Esophagus squamous epithelium (tissue), 5 donors: ENCODE measurements at regions not wholly inside any gene's neighbourhood (a gene's known extent, or its start where the extent isn't known, plus 50 kb on each side); places are given as distances from the start of the nearest gene placed in this dataset.
"Not testable (repeated sequence)": the region's sequence is repeated elsewhere in the genome, so short reads cannot be mapped to it uniquely, and the experiment has no call there.

Experiments used
- DNase-seq: peaks from one replicate; lab custom pipeline; 2025; lab: John Stamatoyannopoulos, UW
- H3K27ac ChIP-seq, 4 donors: fragments of 200-600 bp; sonication (generic); one replicate each; pipeline ENCODE4 v1.5.1; 2016 to 2019; ENCODE audit warnings: mild to moderate bottlenecking in 1 of 4
- H3K27me3 ChIP-seq, 4 donors: fragments of 200-600 bp; sonication (generic); 1 replicate in 3 of 4; 2 replicates in 1 of 4; pipeline versions ENCODE4 v1.5.1 to v1.6.0; 2017 to 2021; ENCODE audit warnings: antibody characterized with exemption in 1 of 4
- H3K36me3 ChIP-seq, 3 donors: fragments of 200-600 bp; sonication (generic); one replicate each; pipeline ENCODE4 v1.5.1; 2016 to 2019
- H3K4me1 ChIP-seq, 3 donors: fragments of 200-600 bp; sonication (generic); one replicate each; pipeline ENCODE4 v1.5.1; 2017 to 2019
- H3K4me3 ChIP-seq, 4 donors: fragments of 200-600 bp; sonication (generic); 1 replicate in 3 of 4; 2 replicates in 1 of 4; pipeline ENCODE4 v1.5.1; 2016 to 2019; ENCODE audit warnings: mild to moderate bottlenecking in 2 of 4, moderate library complexity in 1 of 4
- H3K9me3 ChIP-seq, 3 donors: fragments of 200-600 bp; sonication (generic); one replicate each; pipeline ENCODE4 v1.5.1; 2016 to 2019
- POLR2A ChIP-seq, 4 donors: fragments of 450-650 bp; IDR thresholded peaks; one replicate each; pipeline ENCODE4 v1.6.1; 2017; ENCODE audit warnings: antibody characterized with exemption in 4 of 4, mild to moderate bottlenecking in 4 of 4, moderate library complexity in 3 of 4
- WGBS, 2 donors: methylation state at CpG; one replicate each; pipeline ENCODE4 v1.1.5; 2018; 5-methylcytosine and 5-hydroxymethylcytosine counted together
- intact Hi-C: fragments of 100-400 bp; cut with DNase I; formaldehyde crosslinking; loops from one replicate; pipeline ENCODE4 v1.15.0; 2022
- TF ChIP-seq, protein P1 (sequence below), 6 experiments: fragments of 450-650 bp in 4 of 6; fragments of 200-600 bp in 2 of 6; sonication (generic) in 2 of 6; IDR thresholded peaks; one replicate each; pipeline ENCODE4 v1.5.1; 2016 to 2019; ENCODE audit warnings: antibody characterized with exemption in 6 of 6, mild to moderate bottlenecking in 4 of 6, moderate library complexity in 4 of 6
- donor health status: DM: yes; HTN: yes; CAD: no.

- Histone ChIP-seq H3K4me3 (no peak overlapping the region), H3K27ac (no peak overlapping the region), H3K36me3 (no peaks in the 10 kb centered on the region), H3K9me3 (no peaks in the 10 kb centered on the region), H3K4me1 (no peaks in the 10 kb centered on the region), H3K27me3 (no peaks in the 10 kb centered on the region)
- no peak for DNase-seq
- no peak for TF ChIP-seq POLR2A (IDR thresholded peaks at IDR 0.05)
- TF ChIP-seq, protein P1, sequence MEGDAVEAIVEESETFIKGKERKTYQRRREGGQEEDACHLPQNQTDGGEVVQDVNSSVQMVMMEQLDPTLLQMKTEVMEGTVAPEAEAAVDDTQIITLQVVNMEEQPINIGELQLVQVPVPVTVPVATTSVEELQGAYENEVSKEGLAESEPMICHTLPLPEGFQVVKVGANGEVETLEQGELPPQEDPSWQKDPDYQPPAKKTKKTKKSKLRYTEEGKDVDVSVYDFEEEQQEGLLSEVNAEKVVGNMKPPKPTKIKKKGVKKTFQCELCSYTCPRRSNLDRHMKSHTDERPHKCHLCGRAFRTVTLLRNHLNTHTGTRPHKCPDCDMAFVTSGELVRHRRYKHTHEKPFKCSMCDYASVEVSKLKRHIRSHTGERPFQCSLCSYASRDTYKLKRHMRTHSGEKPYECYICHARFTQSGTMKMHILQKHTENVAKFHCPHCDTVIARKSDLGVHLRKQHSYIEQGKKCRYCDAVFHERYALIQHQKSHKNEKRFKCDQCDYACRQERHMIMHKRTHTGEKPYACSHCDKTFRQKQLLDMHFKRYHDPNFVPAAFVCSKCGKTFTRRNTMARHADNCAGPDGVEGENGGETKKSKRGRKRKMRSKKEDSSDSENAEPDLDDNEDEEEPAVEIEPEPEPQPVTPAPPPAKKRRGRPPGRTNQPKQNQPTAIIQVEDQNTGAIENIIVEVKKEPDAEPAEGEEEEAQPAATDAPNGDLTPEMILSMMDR (IDR thresholded peaks at IDR 0.05), result no peak
- intact Hi-C loops, result no loop called here
- 52 to 54% methylated on average over 4 of the region's 4 CpGs for WGBS, 2 donors
Observed at GRCh38 chr12:97886511-97887176, 424.0 kb downstream of the RMST start.

- intact Hi-C loops, H3K27ac ChIP-seq, H3K4me1 ChIP-seq, H3K9me3 ChIP-seq, H3K4me3 ChIP-seq, DNase-seq, H3K27me3 ChIP-seq, H3K36me3 ChIP-seq: not testable (repeated sequence)
- WGBS, 2 donors, result 40 to 77% methylated on average over 1 to 3 of the region's 6 CpGs
Observed at GRCh38 chr12:97897881-97898280, 435.3 kb downstream of the RMST start.

GRCh38 chr12:97899529-97899928, 436.9 kb downstream of the RMST start:
- no peaks in the 10 kb centered on the region for H3K36me3 ChIP-seq
- DNase-seq, result no peak

GRCh38 chr12:97899956-97900355, 437.4 kb downstream of the RMST start:
- TF ChIP-seq POLR2A (IDR thresholded peaks at IDR 0.05), result no peak
- H3K27me3 ChIP-seq, result no peaks in the 10 kb centered on the region
- no peak for DNase-seq
- 32 to 38% methylated on average over 1 of the region's 1 CpG for WGBS, 2 donors
- H3K4me1 ChIP-seq, result no peaks in the 10 kb centered on the region
- H3K36me3 ChIP-seq, result no peaks in the 10 kb centered on the region
- no peak overlapping the region for H3K27ac ChIP-seq
- H3K4me3 ChIP-seq, result no peak overlapping the region
- intact Hi-C loops, result no loop called here
- H3K9me3 ChIP-seq, result no peaks in the 10 kb centered on the region

More at GRCh38 chr12:97899529-97899928, 436.9 kb downstream of the RMST start:
- Histone ChIP-seq H3K27ac (no peak overlapping the region), H3K9me3 (no peaks in the 10 kb centered on the region), H3K4me1 (no peaks in the 10 kb centered on the region), H3K4me3 (no peak overlapping the region), H3K27me3 (no peaks in the 10 kb centered on the region)
- intact Hi-C loops, result no loop called here
- no peak for TF ChIP-seq POLR2A (IDR thresholded peaks at IDR 0.05)
- TF ChIP-seq, protein P1 (IDR thresholded peaks at IDR 0.05), result no peak

GRCh38 chr12:97903356-97903755, 440.8 kb downstream of the RMST start:
- Histone ChIP-seq H3K36me3 (no peaks in the 10 kb centered on the region), H3K4me1 (no peaks in the 10 kb centered on the region), H3K27ac (no peak overlapping the region), H3K27me3 (no peaks in the 10 kb centered on the region), H3K4me3 (no peak overlapping the region), H3K9me3 (no peaks in the 10 kb centered on the region)
- DNase-seq, result no peak
- no peak for TF ChIP-seq POLR2A (IDR thresholded peaks at IDR 0.05)
- TF ChIP-seq, protein P1 (IDR thresholded peaks at IDR 0.05), result no peak
- intact Hi-C loops, result no loop called here
- WGBS, 2 donors, result 71 to 80% methylated on average over 4 of the region's 4 CpGs

GRCh38 chr12:97907504-97907903, 444.9 kb downstream of the RMST start:
- DNase-seq, result no peak
- TF ChIP-seq POLR2A (IDR thresholded peaks at IDR 0.05), result no peak
- TF ChIP-seq, protein P1 (IDR thresholded peaks at IDR 0.05), result no peak
- H3K4me3 ChIP-seq, result no peak overlapping the region
- H3K36me3 ChIP-seq, result no peaks in the 10 kb centered on the region
- H3K27ac ChIP-seq, result no peak overlapping the region
- H3K27me3 ChIP-seq, result no peaks in the 10 kb centered on the region
- no peaks in the 10 kb centered on the region for H3K4me1 ChIP-seq
- H3K9me3 ChIP-seq, result no peaks in the 10 kb centered on the region
- intact Hi-C loops, result no loop called here
